H1 (cell line): ENCODE measurements at regions not wholly inside any gene's neighbourhood (a gene's known extent, or its start where the extent isn't known, plus 50 kb on each side); places are given as distances from the start of the nearest gene placed in this dataset.

Experiments
- TEAD4 ChIP-seq: IDR thresholded peaks from 2 replicates; pipeline ENCODE4 v1.6.1; 2012; ENCODE audit warnings: low read depth, low read length, inconsistent platforms, mixed read lengths
- TF ChIP-seq, protein P1 (sequence below): IDR thresholded peaks from 2 replicates; pipeline ENCODE4 v1.6.1; 2012; ENCODE audit warnings: low read length, inconsistent platforms

DNA sequence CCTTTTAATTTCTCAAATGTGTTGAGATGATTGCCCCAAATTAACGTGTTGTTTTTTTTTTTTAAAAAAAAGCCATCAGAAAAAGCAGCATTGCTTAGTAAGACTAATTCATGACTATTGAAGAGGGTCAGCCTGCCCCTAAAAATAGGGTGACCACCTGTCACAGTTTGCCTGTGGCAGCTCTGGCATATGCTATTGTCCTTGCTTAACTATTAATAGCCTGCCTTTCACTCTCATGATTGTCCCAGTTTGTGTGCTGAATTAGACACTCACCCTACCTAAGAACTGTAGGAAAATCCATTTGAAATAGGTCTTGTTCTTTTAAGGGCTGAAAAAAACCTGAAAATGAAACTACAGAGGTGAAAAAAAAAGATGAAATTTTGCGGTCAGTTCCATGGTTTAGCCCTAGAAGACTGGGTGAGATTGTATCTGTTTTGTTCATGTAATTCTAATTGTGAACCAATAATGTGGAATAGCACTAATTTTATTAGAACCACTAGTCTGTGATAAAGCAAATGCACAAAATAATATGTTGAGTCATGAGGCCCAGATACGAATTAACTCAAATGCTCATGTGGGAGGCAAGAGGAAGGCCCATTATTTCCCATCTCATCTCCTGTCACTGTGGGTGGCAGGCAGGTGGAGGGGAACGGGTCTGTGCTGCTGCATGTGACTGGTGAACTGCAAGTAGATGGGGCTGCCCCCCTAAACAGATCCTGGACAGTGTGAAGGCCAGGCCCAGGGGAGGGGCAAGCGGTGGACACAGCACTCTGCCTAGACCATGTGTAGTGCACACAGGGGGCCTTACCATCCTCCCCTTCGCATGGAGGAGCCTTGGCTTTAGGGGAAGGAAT is 265.4 kb upstream of the NFE2L3 start (continued):
- TF ChIP-seq, protein P1, sequence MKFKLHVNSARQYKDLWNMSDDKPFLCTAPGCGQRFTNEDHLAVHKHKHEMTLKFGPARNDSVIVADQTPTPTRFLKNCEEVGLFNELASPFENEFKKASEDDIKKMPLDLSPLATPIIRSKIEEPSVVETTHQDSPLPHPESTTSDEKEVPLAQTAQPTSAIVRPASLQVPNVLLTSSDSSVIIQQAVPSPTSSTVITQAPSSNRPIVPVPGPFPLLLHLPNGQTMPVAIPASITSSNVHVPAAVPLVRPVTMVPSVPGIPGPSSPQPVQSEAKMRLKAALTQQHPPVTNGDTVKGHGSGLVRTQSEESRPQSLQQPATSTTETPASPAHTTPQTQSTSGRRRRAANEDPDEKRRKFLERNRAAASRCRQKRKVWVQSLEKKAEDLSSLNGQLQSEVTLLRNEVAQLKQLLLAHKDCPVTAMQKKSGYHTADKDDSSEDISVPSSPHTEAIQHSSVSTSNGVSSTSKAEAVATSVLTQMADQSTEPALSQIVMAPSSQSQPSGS, result no peak
- TF ChIP-seq TEAD4, result no peak
